NCI-H2196 (cell line): ENCODE measurements at regions not wholly inside any gene's neighbourhood (a gene's known extent, or its start where the extent isn't known, plus 50 kb on each side); places are given as distances from the start of the nearest gene placed in this dataset.
"Not testable (repeated sequence)": the region's sequence is repeated elsewhere in the genome, so short reads cannot be mapped to it uniquely, and the experiment has no call there.

Experiments used
- DNase-seq: peaks from one replicate; lab custom pipeline; 2025; ENCODE audit not compliant: unreplicated experiment; lab: John Stamatoyannopoulos, UW

- DNase-seq, result no peak
Observed at GRCh38 chr1:111063595-111063994, 76.3 kb downstream of the DRAM2 start.

- no peak for DNase-seq
Observed at GRCh38 chr1:111062624-111063023, 77.3 kb downstream of the DRAM2 start.

- DNase-seq, result no peak
Observed at GRCh38 chr1:111062081-111062480, 77.8 kb downstream of the DRAM2 start.

- DNase-seq, result no peak
Observed at GRCh38 chr1:111054656-111055055, 85.2 kb downstream of the DRAM2 start.

- DNase-seq, result no peak
Observed at GRCh38 chr1:111052246-111052645, 87.6 kb downstream of the DRAM2 start.

- not testable (repeated sequence) for DNase-seq
Observed at GRCh38 chr1:111048253-111048652, 84.5 kb upstream of the LRIF1 start.

- no peak for DNase-seq
Observed at GRCh38 chr1:111045033-111045722, 81.5 kb upstream of the LRIF1 start.

GRCh38 chr1:111032295-111032897 is 68.7 kb upstream of the LRIF1 start:
- DNase-seq, result peak; percentile 62

GRCh38 chr1:111030590-111030989 is 66.9 kb upstream of the LRIF1 start:
- peak; percentile 77 for DNase-seq

GRCh38 chr1:111025109-111025508 is 61.4 kb upstream of the LRIF1 start:
- DNase-seq, result no peak

GRCh38 chr1:111015222-111015621 is 51.5 kb upstream of the LRIF1 start:
- no peak for DNase-seq
